ENCODE measurements at regions not wholly inside any gene's neighbourhood (a gene's known extent, or its start where the extent isn't known, plus 50 kb on each side); places are given as distances from the start of the nearest gene placed in this dataset.

GRCh38 chr2:145206496-145207281 lies 686.8 kb upstream of the ZEB2 start:
- no peak overlapping the region for H3K4me3 ChIP-seq (ENCODE audit: low read depth in 1 of 2, low read length in 1 of 2)
- H3K4me1 ChIP-seq (ENCODE audit: control insufficient read depth in 1 of 2, insufficient read depth in 1 of 2, low read depth in 1 of 2, low read length in 1 of 2) = no peaks in the 10 kb centered on the region
- H3K9me3 ChIP-seq = no peaks in the 10 kb centered on the region
- no peaks in the 10 kb centered on the region for H3K27me3 ChIP-seq
- no peak for TF ChIP-seq CTCF (IDR thresholded peaks at IDR 0.05)
- no peak overlapping the region for H3K27ac ChIP-seq
- H3K36me3 ChIP-seq = no peaks in the 10 kb centered on the region

GRCh38 chr2:145203891-145204290 lies 684.0 kb upstream of the ZEB2 start:
- Histone ChIP-seq H3K4me1 (ENCODE audit: control insufficient read depth in 1 of 2, insufficient read depth in 1 of 2, low read depth in 1 of 2, low read length in 1 of 2) (no peaks in the 10 kb centered on the region), H3K4me3 (ENCODE audit: low read depth in 1 of 2, low read length in 1 of 2) (no peak overlapping the region), H3K9me3 (no peaks in the 10 kb centered on the region), H3K36me3 (no peaks in the 10 kb centered on the region), H3K27ac (no peak overlapping the region), H3K27me3 (no peaks in the 10 kb centered on the region)
- TF ChIP-seq CTCF (IDR thresholded peaks at IDR 0.05) = no peak

GRCh38 chr2:145199827-145200706 lies 680.1 kb upstream of the ZEB2 start:
- TF ChIP-seq CTCF (IDR thresholded peaks at IDR 0.05) = no peak
- H3K4me1 ChIP-seq (ENCODE audit: control insufficient read depth in 1 of 2, insufficient read depth in 1 of 2, low read depth in 1 of 2, low read length in 1 of 2) = no peaks in the 10 kb centered on the region
- H3K27me3 ChIP-seq = no peaks in the 10 kb centered on the region
- H3K27ac ChIP-seq = no peak overlapping the region
- no peak overlapping the region for H3K4me3 ChIP-seq (ENCODE audit: low read depth in 1 of 2, low read length in 1 of 2)
- H3K36me3 ChIP-seq = no peaks in the 10 kb centered on the region
- no peaks in the 10 kb centered on the region for H3K9me3 ChIP-seq

GRCh38 chr2:145199042-145199441 lies 679.1 kb upstream of the ZEB2 start:
- TF ChIP-seq CTCF (IDR thresholded peaks at IDR 0.05) = no peak
- Histone ChIP-seq H3K27ac (no peak overlapping the region), H3K4me1 (ENCODE audit: control insufficient read depth in 1 of 2, insufficient read depth in 1 of 2, low read depth in 1 of 2, low read length in 1 of 2) (no peaks in the 10 kb centered on the region)

GRCh38 chr2:145198555-145198954 lies 678.6 kb upstream of the ZEB2 start:
- no peak overlapping the region for H3K4me3 ChIP-seq (ENCODE audit: low read depth in 1 of 2, low read length in 1 of 2)
- TF ChIP-seq CTCF (IDR thresholded peaks at IDR 0.05) = no peak
- no peaks in the 10 kb centered on the region for H3K9me3 ChIP-seq
- H3K27ac ChIP-seq = no peak overlapping the region
- H3K36me3 ChIP-seq = no peaks in the 10 kb centered on the region
- no peaks in the 10 kb centered on the region for H3K4me1 ChIP-seq (ENCODE audit: control insufficient read depth in 1 of 2, insufficient read depth in 1 of 2, low read depth in 1 of 2, low read length in 1 of 2)
- no peaks in the 10 kb centered on the region for H3K27me3 ChIP-seq

More at GRCh38 chr2:145199042-145199441, 679.1 kb upstream of the ZEB2 start:
- H3K27me3 ChIP-seq = no peaks in the 10 kb centered on the region
- H3K9me3 ChIP-seq = no peaks in the 10 kb centered on the region
- H3K4me3 ChIP-seq (ENCODE audit: low read depth in 1 of 2, low read length in 1 of 2) = no peak overlapping the region
- H3K36me3 ChIP-seq = no peaks in the 10 kb centered on the region

Data from neutrophil (primary cell).